HepG2 (cell line): ENCODE measurements at regions not wholly inside any gene's neighbourhood (a gene's known extent, or its start where the extent isn't known, plus 50 kb on each side); places are given as distances from the start of the nearest gene placed in this dataset.
"Not testable (repeated sequence)": the region's sequence is repeated elsewhere in the genome, so short reads cannot be mapped to it uniquely, and the experiment has no call there.

Experiments
- ATAC-seq: fragments of 200-7000 bp; cut with Tn5 transposase; 3 replicates; pipeline ENCODE4 v1.9.1; 2020; ENCODE audit warnings: mild to moderate bottlenecking, moderate library complexity
- BruUV-seq: library from RNA; stranded (reverse); fragments of 400-500 nt; replicated peaks from 2 replicates; lab custom pipeline; 2021; lab: Mats Ljungman, UMichigan
- CTCF ChIA-PET: fragments of 300-600 bp; formaldehyde crosslinking; extraction: SDS; loops from one replicate; lab custom pipeline; 2021; ENCODE audit warnings: low total read pairs, inconsistent platforms, low intra/inter-chr PET ratio; lab: Yijun Ruan, JAX
- POLR2A ChIA-PET: fragments of 350-600 bp; sonication (Branson Sonifier 250); formaldehyde crosslinking; loops from one replicate; lab custom pipeline; 2020; ENCODE audit warnings: antibody characterized with exemption, inconsistent platforms; lab: Yijun Ruan, JAX
- DNase-seq: peaks from one replicate; pipeline ENCODE4 v3.0.0-alpha.2; 2015; ENCODE audit warnings: low spot score
- FAIRE-seq: peaks from 3 replicates; lab custom pipeline; 2011; peaks lifted over from hg19 to GRCh38; lab: Jason Lieb, UNC
- H2AFZ ChIP-seq: one replicate; pipeline ENCODE4 v1.6.1; 2011; ENCODE audit warnings: low read length, inconsistent platforms
- H3K27ac ChIP-seq: fragments of 300-600 bp; 3 replicates; pipeline ENCODE4 v1.8.0; 2011; ENCODE audit warnings: mixed run types, mild to moderate bottlenecking, mixed read lengths, low read length, inconsistent platforms; ENCODE audit not compliant: insufficient read depth; ENCODE audit errors: extremely low read length
- H3K27me3 ChIP-seq, 2 experiments: fragments of 200-600 bp in 1 of 2; 2 replicates in 1 of 2; 3 replicates in 1 of 2; pipeline versions ENCODE4 v1.6.0 to v1.8.0; 2011; ENCODE audit warnings: low read length in 2 of 2, mild to moderate bottlenecking in 2 of 2, moderate library complexity in 2 of 2, inconsistent platforms in 1 of 2; ENCODE audit not compliant: insufficient read depth in 2 of 2, control insufficient read depth in 1 of 2
- H3K36me3 ChIP-seq, 2 experiments: fragments of 200-600 bp in 1 of 2; replicated peaks in 1 of 2; 2 replicates in 1 of 2; 3 replicates in 1 of 2; pipeline versions ENCODE4 v1.5.1 to v1.8.0; 2011; ENCODE audit warnings: low read length in 2 of 2, inconsistent platforms in 1 of 2; ENCODE audit not compliant: insufficient read depth in 2 of 2, control insufficient read depth in 1 of 2
- H3K4me1 ChIP-seq: 2 replicates; pipeline ENCODE4 v1.5.1; 2012; ENCODE audit warnings: low read length, inconsistent platforms; ENCODE audit not compliant: insufficient read depth
- H3K4me2 ChIP-seq: 2 replicates; pipeline ENCODE4 v1.6.0; 2011; ENCODE audit warnings: low read depth, low read length, inconsistent platforms
- H3K4me3 ChIP-seq, 3 experiments: fragments of 200-600 bp in 1 of 3; sonication (generic), shearing (Covaris generic) in 1 of 3; replicated peaks in 1 of 3; 2 replicates each; pipeline ENCODE4 v1.5.1; 2011 to 2016; ENCODE audit warnings: low read length in 3 of 3, inconsistent platforms in 2 of 3, low read depth in 2 of 3, mild to moderate bottlenecking in 2 of 3, control low read depth in 1 of 3, mixed read lengths in 1 of 3; ENCODE audit not compliant: insufficient read depth in 1 of 3
- H3K79me2 ChIP-seq: one replicate; pipeline ENCODE4 v1.6.1; 2011; ENCODE audit warnings: low read length, inconsistent platforms; ENCODE audit not compliant: insufficient read depth
- H3K9ac ChIP-seq: 2 replicates; pipeline ENCODE4 v1.6.0; 2011; ENCODE audit warnings: mild to moderate bottlenecking, low read depth, low read length, inconsistent platforms; ENCODE audit not compliant: insufficient read depth
- H3K9me3 ChIP-seq: 2 replicates; pipeline ENCODE4 v1.5.1; 2012; ENCODE audit warnings: mild to moderate bottlenecking, low read length
- H4K20me1 ChIP-seq: 2 replicates; pipeline ENCODE4 v1.6.0; 2011; ENCODE audit warnings: inconsistent platforms, mild to moderate bottlenecking, low read length, moderate library complexity; ENCODE audit not compliant: insufficient read depth
- THAP7 ChIP-seq: sonication (generic); formaldehyde crosslinking; IDR thresholded peaks from 2 replicates; pipeline ENCODE4 v1.8.1; 2023; ENCODE audit warnings: mild to moderate bottlenecking, missing genetic modification reagents
- ZNF446 ChIP-seq: sonication (generic); formaldehyde crosslinking; IDR thresholded peaks from 2 replicates; pipeline ENCODE4 v1.5.0; 2020; ENCODE audit warnings: mild to moderate bottlenecking, missing genetic modification reagents
- ZNF740 ChIP-seq: sonication (generic); formaldehyde crosslinking; IDR thresholded peaks from 2 replicates; pipeline ENCODE4 v1.4.0; 2020; ENCODE audit warnings: missing genetic modification reagents
- ZNF772 ChIP-seq: sonication (generic); formaldehyde crosslinking; IDR thresholded peaks from 2 replicates; pipeline ENCODE4 v1.5.0; 2020; ENCODE audit warnings: mild to moderate bottlenecking, missing genetic modification reagents
- WGBS: methylation state at CpG from one replicate; pipeline ENCODE4 v1.1.6; 2017; ENCODE audit warnings: low lambda C conversion rate; 5-methylcytosine and 5-hydroxymethylcytosine counted together
- in situ Hi-C: cut with HindIII; loops from 2 replicates; pipeline ENCODE4 v1.10.0; 2017; ENCODE audit warnings: low pct_unique_long_range_greater_than_20kb; ENCODE audit not compliant: extremely low pct_ligation_motif_present
- intact Hi-C: fragments of 100-400 bp; cut with micrococcal nuclease; formaldehyde crosslinking; loops from one replicate; pipeline ENCODE4 v1.10.0; 2022; ENCODE audit not compliant: unreplicated experiment

GRCh38 chr2:183903026-183903425 lies 695.3 kb upstream of the ZNF804A start:
- 45% methylated on average over 2 of the region's 2 CpGs for WGBS
- no peaks in the 10 kb centered on the region for H3K79me2 ChIP-seq
- DNase-seq (no peak), FAIRE-seq (no peak)
- no peaks in the 10 kb centered on the region for H3K9me3 ChIP-seq
- H3K36me3 ChIP-seq, result no peaks in the 10 kb centered on the region
- POLR2A ChIA-PET, result no interaction called here
- no peak overlapping the region for H3K4me2 ChIP-seq
- H3K9ac ChIP-seq, result no peak overlapping the region
- no peaks in the 10 kb centered on the region for H4K20me1 ChIP-seq
- no peaks in the 10 kb centered on the region for H3K4me1 ChIP-seq
- no peaks in the 10 kb centered on the region for H3K27me3 ChIP-seq
- no peak for TF ChIP-seq ZNF772 (CRISPR knock-in tag)
- no peak for TF ChIP-seq THAP7 (CRISPR knock-in tag)
- TF ChIP-seq ZNF740 (CRISPR knock-in tag), result no peak
- TF ChIP-seq ZNF446 (CRISPR knock-in tag), result no peak
- TF ChIP-seq, all 625 proteins: peak for 0
- no peak overlapping the region for H2AFZ ChIP-seq
- intact Hi-C loops, result no loop called here
- BruUV-seq, result no TSS peak
- no peak overlapping the region for H3K27ac ChIP-seq
- in situ Hi-C loops, result no loop called here
- CTCF ChIA-PET, result no interaction called here
- no peak overlapping the region for H3K4me3 ChIP-seq
- ATAC-seq, result no peak

- DNase-seq, H3K4me3 ChIP-seq, H3K79me2 ChIP-seq, CTCF ChIA-PET, H3K9me3 ChIP-seq, BruUV-seq, H3K36me3 ChIP-seq, H3K9ac ChIP-seq, FAIRE-seq, ATAC-seq, in situ Hi-C loops, intact Hi-C loops, H2AFZ ChIP-seq, H3K27me3 ChIP-seq, H4K20me1 ChIP-seq, H3K27ac ChIP-seq, H3K4me1 ChIP-seq, POLR2A ChIA-PET, H3K4me2 ChIP-seq: not testable (repeated sequence)
- 1% methylated on average over 3 of the region's 3 CpGs for WGBS
Observed at GRCh38 chr2:183916041-183916440, 682.3 kb upstream of the ZNF804A start.
